ENCODE measurements at regions not wholly inside any gene's neighbourhood (a gene's known extent, or its start where the extent isn't known, plus 50 kb on each side); places are given as distances from the start of the nearest gene placed in this dataset.
A peak's percentile ranks its signal among the peaks of the same experiment; 100 is the strongest.

GRCh38 chr2:9139491-9140443 lies 66.8 kb upstream of the ASAP2 start:
- no peaks in the 10 kb centered on the region for H3F3A ChIP-seq (ENCODE audit: insufficient read depth, low read length)
- H2AFZ ChIP-seq (ENCODE audit: low read length), result no peak overlapping the region
- H3K27me3 ChIP-seq (ENCODE audit: insufficient read depth, low read length), result no peaks in the 10 kb centered on the region
- no peaks in the 10 kb centered on the region for H3K79me2 ChIP-seq (ENCODE audit: insufficient read depth, low read length)
- H3K36me3 ChIP-seq (ENCODE audit: insufficient read depth, low read length), result no peaks in the 10 kb centered on the region
- H3K4me3 ChIP-seq (ENCODE audit: low read depth, low read length, poor library complexity, severe bottlenecking), result no peak overlapping the region
- no peak overlapping the region for H3K4me2 ChIP-seq (ENCODE audit: low read length)
- no peak overlapping the region for H3K9ac ChIP-seq (ENCODE audit: low read length)
- no peak overlapping the region for H3K27ac ChIP-seq (ENCODE audit: low read depth, low read length, poor library complexity, severe bottlenecking)
- peaks cover 4% of the 10 kb centered on the region for H3K4me1 ChIP-seq (ENCODE audit: insufficient read depth, low read length, severe bottlenecking)
- no peaks in the 10 kb centered on the region for H3K9me2 ChIP-seq (ENCODE audit: low read depth, low read length)
- no peaks in the 10 kb centered on the region for H3K9me3 ChIP-seq (ENCODE audit: low read length)
- no peaks in the 10 kb centered on the region for H4K20me1 ChIP-seq (ENCODE audit: insufficient read depth, low read length)
- TF ChIP-seq EZH2 (IDR thresholded peaks at IDR 0.05; ENCODE audit: borderline replicate concordance, low read length) (no peak), CTCF (IDR thresholded peaks at IDR 0.05; ENCODE audit: low read length) (peak; percentile 88)

GRCh38 chr2:9137379-9138150 lies 69.0 kb upstream of the ASAP2 start:
- Histone ChIP-seq H3F3A (ENCODE audit: insufficient read depth, low read length) (no peaks in the 10 kb centered on the region), H4K20me1 (ENCODE audit: insufficient read depth, low read length) (no peaks in the 10 kb centered on the region), H3K9ac (ENCODE audit: low read length) (no peak overlapping the region), H3K27ac (ENCODE audit: low read depth, low read length, poor library complexity, severe bottlenecking) (no peak overlapping the region), H3K36me3 (ENCODE audit: insufficient read depth, low read length) (no peaks in the 10 kb centered on the region), H3K4me2 (ENCODE audit: low read length) (no peak overlapping the region), H3K27me3 (ENCODE audit: insufficient read depth, low read length) (no peaks in the 10 kb centered on the region), H3K9me2 (ENCODE audit: low read depth, low read length) (no peaks in the 10 kb centered on the region), H3K79me2 (ENCODE audit: insufficient read depth, low read length) (no peaks in the 10 kb centered on the region), H2AFZ (ENCODE audit: low read length) (no peak overlapping the region), H3K4me3 (ENCODE audit: low read depth, low read length, poor library complexity, severe bottlenecking) (no peak overlapping the region), H3K9me3 (ENCODE audit: low read length) (no peaks in the 10 kb centered on the region), H3K4me1 (ENCODE audit: insufficient read depth, low read length, severe bottlenecking) (peaks cover 1% of the 10 kb centered on the region)
- TF ChIP-seq CTCF (IDR thresholded peaks at IDR 0.05; ENCODE audit: low read length) (no peak), EZH2 (IDR thresholded peaks at IDR 0.05; ENCODE audit: borderline replicate concordance, low read length) (no peak)

- Histone ChIP-seq H3K27ac (ENCODE audit: low read depth, low read length, poor library complexity, severe bottlenecking) (no peak overlapping the region), H3K4me1 (ENCODE audit: insufficient read depth, low read length, severe bottlenecking) (no peaks in the 10 kb centered on the region)
Observed at GRCh38 chr2:9135822-9136558, 70.6 kb upstream of the ASAP2 start.

More at GRCh38 chr2:9135822-9136558, 70.6 kb upstream of the ASAP2 start:
- no peak overlapping the region for H3K4me3 ChIP-seq (ENCODE audit: low read depth, low read length, poor library complexity, severe bottlenecking)
- H3K4me2 ChIP-seq (ENCODE audit: low read length), result no peak overlapping the region
- H3K9ac ChIP-seq (ENCODE audit: low read length), result no peak overlapping the region
- no peaks in the 10 kb centered on the region for H3K9me2 ChIP-seq (ENCODE audit: low read depth, low read length)
- H3K79me2 ChIP-seq (ENCODE audit: insufficient read depth, low read length), result no peaks in the 10 kb centered on the region
- H3F3A ChIP-seq (ENCODE audit: insufficient read depth, low read length), result no peaks in the 10 kb centered on the region
- TF ChIP-seq EZH2 (IDR thresholded peaks at IDR 0.05; ENCODE audit: borderline replicate concordance, low read length) (no peak), CTCF (IDR thresholded peaks at IDR 0.05; ENCODE audit: low read length) (no peak)
- H3K9me3 ChIP-seq (ENCODE audit: low read length), result no peaks in the 10 kb centered on the region
- H2AFZ ChIP-seq (ENCODE audit: low read length), result no peak overlapping the region
- H3K36me3 ChIP-seq (ENCODE audit: insufficient read depth, low read length), result no peaks in the 10 kb centered on the region
- no peaks in the 10 kb centered on the region for H3K27me3 ChIP-seq (ENCODE audit: insufficient read depth, low read length)
- no peaks in the 10 kb centered on the region for H4K20me1 ChIP-seq (ENCODE audit: insufficient read depth, low read length)
